ENCODE measurements at regions not wholly inside any gene's neighbourhood (a gene's known extent, or its start where the extent isn't known, plus 50 kb on each side); places are given as distances from the start of the nearest gene placed in this dataset.
A peak's percentile ranks its signal among the peaks of the same experiment; 100 is the strongest.
"Not testable (repeated sequence)": the region's sequence is repeated elsewhere in the genome, so short reads cannot be mapped to it uniquely, and the experiment has no call there.

DNA sequence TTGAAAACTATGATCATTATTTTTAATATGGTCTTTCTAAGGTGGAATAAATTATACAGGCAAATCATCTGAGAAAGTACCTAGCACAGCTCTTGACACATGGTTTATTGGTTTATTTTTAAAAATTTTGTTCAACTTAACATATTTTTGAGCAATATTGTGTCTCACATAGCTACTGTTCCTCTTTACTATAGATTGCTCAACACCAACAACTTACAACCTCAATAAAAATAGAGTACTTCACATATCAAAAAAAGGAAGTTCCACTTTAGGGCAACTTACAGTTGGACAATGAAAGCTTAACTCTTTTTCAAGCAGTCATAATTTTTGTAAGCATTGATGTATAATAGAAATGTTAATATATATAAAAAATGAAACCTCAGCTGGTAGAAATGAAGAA lies 440.9 kb upstream of the UBE2E3 start:
- Mint-ChIP-seq H3K4me1 (no peaks in the 10 kb centered on the region), H3K9me3 (peaks cover 0 to 3% of the 10 kb centered on the region in 2 donors), H3K36me3 (no peaks in the 10 kb centered on the region), H3K4me3 (no peak overlapping the region), H3K27ac (no peak overlapping the region), H3K27me3 (no peaks in the 10 kb centered on the region)
- DNase-seq (no peak), ATAC-seq (replicated peaks) (no peak)

DNA sequence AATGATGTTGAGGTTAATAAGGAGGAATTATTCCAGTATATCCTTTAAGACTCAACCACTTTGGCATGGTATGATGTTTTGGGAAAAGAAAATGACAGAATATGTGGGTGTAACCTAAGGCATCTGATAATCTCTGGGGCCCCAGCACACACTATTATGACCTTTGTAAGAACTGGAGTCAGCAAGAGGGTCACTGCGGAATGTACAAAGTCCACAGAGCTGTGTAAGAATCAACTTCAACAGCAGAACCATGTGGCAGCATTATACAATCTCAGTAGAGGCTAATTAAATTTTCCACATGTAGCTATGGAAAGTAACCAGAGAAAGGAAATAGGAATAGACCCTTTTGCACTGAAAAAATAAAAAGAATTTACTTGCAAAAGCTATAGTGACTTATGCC lies 445.1 kb upstream of the UBE2E3 start:
- Mint-ChIP-seq H3K36me3 (no peaks in the 10 kb centered on the region), H3K9me3 (no peaks in the 10 kb centered on the region), H3K4me3 (no peak overlapping the region), H3K4me1 (no peaks in the 10 kb centered on the region), H3K27ac (no peak overlapping the region), H3K27me3 (no peaks in the 10 kb centered on the region)
- ATAC-seq (replicated peaks) (no peak), DNase-seq (no peak)

DNA sequence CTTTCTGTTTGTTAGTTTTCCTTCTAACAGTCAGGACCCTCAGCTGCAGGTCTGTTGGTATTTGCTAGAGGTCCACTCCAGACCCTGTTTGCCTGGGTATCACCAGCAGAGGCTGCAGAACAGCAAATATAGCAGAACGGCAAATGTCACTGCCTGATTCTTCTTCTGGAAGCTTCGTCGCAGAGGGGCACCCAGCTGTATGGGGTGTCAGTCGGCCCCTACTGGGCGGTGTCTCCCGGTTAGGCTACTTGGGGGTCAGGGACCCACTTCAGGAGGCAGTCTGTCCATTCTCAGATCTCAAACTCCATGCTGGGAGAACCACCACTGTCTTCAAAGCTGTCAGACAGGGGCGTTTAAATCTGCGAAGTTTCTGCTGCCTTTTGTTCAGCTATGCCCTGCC lies 448.6 kb upstream of the UBE2E3 start:
- not testable (repeated sequence) for H3K36me3 Mint-ChIP-seq; H3K27ac Mint-ChIP-seq; DNase-seq; H3K9me3 Mint-ChIP-seq; H3K27me3 Mint-ChIP-seq; H3K4me1 Mint-ChIP-seq; ATAC-seq (replicated peaks); H3K4me3 Mint-ChIP-seq

DNA sequence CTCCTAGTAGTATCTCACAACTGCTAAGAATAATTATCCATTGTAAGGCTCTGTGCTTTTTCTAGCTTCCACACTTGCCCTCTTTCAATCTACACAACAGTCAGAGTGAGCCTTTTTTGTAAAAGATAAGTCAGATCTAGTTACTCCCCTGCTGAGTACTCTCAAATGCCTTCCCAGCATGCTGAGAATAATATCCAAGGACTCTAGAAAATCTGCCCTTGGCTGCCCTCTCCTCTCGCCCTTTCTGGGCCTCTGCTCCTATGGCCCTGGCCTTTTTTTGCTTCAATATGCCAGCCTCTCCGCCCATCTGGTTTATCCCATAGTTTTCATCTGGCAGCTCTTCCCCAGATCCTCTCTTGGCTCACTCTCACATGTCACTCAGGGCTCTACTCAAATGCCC lies 455.9 kb upstream of the UBE2E3 start:
- ATAC-seq (replicated peaks), result no peak
- H3K27me3 Mint-ChIP-seq, result no peaks in the 10 kb centered on the region

DNA sequence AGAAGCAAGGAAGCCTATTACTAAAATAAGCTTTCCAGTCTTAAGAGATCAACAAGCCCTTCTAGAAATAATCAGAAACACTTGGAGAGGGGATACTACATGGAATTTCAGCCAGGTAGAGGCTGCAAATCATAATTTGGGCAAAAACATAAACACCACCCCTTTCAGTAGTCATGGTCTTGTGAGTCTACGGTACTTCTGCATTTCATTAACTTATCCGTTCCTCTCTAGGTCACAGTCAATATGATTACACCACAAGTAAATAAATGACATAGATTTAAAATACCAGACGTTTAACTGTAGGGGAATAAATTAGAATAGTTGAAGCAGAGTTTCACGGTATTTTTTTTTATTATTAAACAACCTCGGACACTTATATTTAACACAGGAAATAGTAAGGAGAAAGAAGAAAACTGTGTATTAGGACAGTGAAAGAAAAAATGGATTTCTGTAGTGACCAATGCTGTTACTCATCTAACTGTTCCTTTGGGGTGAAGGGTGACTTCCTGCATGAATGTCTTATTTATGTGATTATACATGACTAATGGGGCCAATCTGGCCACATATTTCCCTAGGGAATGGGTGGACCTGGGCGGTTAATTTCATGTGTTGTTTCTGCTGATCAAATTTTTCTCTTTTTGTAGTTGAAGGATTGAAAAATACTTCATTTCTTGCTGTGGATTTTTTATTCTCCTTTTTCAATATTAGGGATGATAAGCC lies 456.6 kb upstream of the UBE2E3 start:
- DNase-seq (no peak), ATAC-seq (replicated peaks) (no peak)
- H3K27ac Mint-ChIP-seq, result no peak overlapping the region
- no peak overlapping the region for H3K4me3 Mint-ChIP-seq
- H3K36me3 Mint-ChIP-seq, result no peaks in the 10 kb centered on the region
- no peaks in the 10 kb centered on the region for H3K4me1 Mint-ChIP-seq
- H3K9me3 Mint-ChIP-seq, result no peaks in the 10 kb centered on the region
- H3K27me3 Mint-ChIP-seq, result no peaks in the 10 kb centered on the region

More for the DNA sequence above, 455.9 kb upstream of the UBE2E3 start:
- DNase-seq, result no peak
- no peak overlapping the region for H3K4me3 Mint-ChIP-seq
- peaks cover 0 to under 1% of the 10 kb centered on the region in 2 donors for H3K9me3 Mint-ChIP-seq
- H3K36me3 Mint-ChIP-seq, result no peaks in the 10 kb centered on the region
- no peak overlapping the region for H3K27ac Mint-ChIP-seq
- H3K4me1 Mint-ChIP-seq, result no peaks in the 10 kb centered on the region

- ATAC-seq (replicated peaks) (no peak), DNase-seq (no peak)
- Mint-ChIP-seq H3K36me3 (no peaks in the 10 kb centered on the region), H3K4me1 (peaks cover 0 to 3% of the 10 kb centered on the region in 2 donors), H3K9me3 (no peaks in the 10 kb centered on the region), H3K4me3 (no peak overlapping the region), H3K27ac (no peak overlapping the region), H3K27me3 (no peaks in the 10 kb centered on the region)
Observed at GRCh38 chr2:180520921-180521581, 459.4 kb upstream of the UBE2E3 start.

DNA sequence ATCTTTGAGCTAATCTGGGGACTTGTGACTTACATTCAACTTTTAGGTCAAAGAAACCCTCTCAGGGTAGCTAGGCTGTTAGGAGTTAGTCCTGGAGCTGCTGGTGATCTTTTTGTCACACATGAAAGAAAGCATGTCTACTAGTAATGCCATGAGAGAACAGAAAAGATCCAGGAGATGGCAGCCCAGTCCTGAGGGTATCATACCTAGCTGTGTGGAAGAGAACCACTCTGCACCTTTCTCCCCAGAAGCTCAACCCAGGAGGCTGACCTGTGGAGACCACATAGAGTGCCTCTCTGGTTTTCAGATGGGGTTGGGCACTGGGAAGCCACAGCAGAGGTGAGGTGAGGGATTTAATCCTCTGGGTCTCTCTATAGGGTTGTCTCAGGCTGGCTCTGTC lies 460.2 kb upstream of the UBE2E3 start:
- Mint-ChIP-seq H3K4me1 (peaks cover 0 to 3% of the 10 kb centered on the region in 2 donors), H3K27me3 (no peaks in the 10 kb centered on the region), H3K9me3 (no peaks in the 10 kb centered on the region), H3K36me3 (no peaks in the 10 kb centered on the region), H3K27ac (no peak overlapping the region), H3K4me3 (no peak overlapping the region)
- DNase-seq, result no peak
- ATAC-seq (replicated peaks), result peak; percentile 36 to 42

- ATAC-seq (replicated peaks), result no peak
- H3K27ac Mint-ChIP-seq, result no peak overlapping the region
- H3K4me3 Mint-ChIP-seq, result no peak overlapping the region
- H3K36me3 Mint-ChIP-seq, result no peaks in the 10 kb centered on the region
- H3K27me3 Mint-ChIP-seq, result no peaks in the 10 kb centered on the region
- no peaks in the 10 kb centered on the region for H3K9me3 Mint-ChIP-seq
- DNase-seq, result no peak
- peaks cover 0 to 3% of the 10 kb centered on the region in 2 donors for H3K4me1 Mint-ChIP-seq
Observed at GRCh38 chr2:180519276-180519675, 461.1 kb upstream of the UBE2E3 start.

DNA sequence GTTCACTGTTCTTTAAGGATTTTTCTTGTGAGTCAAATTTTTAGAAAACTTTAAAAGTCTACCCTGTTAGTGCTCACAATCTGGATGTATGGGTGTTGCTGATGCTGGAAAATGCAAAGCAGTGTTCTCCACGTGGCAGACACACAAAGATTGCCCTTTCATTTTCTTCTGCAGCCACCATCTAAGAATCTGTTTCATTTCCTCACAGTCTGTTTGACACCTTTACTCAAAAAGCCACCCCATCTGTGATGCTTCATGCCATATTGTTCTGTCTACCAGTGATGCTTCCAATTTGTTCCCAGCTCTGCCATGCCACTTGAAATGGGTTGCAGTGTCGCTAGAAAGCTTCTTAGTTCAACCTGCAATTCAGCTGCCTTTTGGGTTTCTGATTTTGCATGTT lies 464.2 kb upstream of the UBE2E3 start:
- Mint-ChIP-seq H3K4me1 (peaks cover 0 to 3% of the 10 kb centered on the region in 2 donors), H3K36me3 (no peaks in the 10 kb centered on the region), H3K27me3 (no peaks in the 10 kb centered on the region), H3K27ac (no peak overlapping the region), H3K4me3 (no peak overlapping the region), H3K9me3 (no peaks in the 10 kb centered on the region)
- ATAC-seq (replicated peaks), result no peak
- DNase-seq, result no peak

GRCh38 chr2:180513389-180513788 lies 467.0 kb upstream of the UBE2E3 start:
- no peaks in the 10 kb centered on the region for H3K27me3 Mint-ChIP-seq
- H3K4me3 Mint-ChIP-seq, result no peak overlapping the region
- no peaks in the 10 kb centered on the region for H3K36me3 Mint-ChIP-seq
- H3K27ac Mint-ChIP-seq, result no peak overlapping the region
- no peak for ATAC-seq (replicated peaks)
- H3K9me3 Mint-ChIP-seq, result no peaks in the 10 kb centered on the region
- peaks cover 0 to 3% of the 10 kb centered on the region in 2 donors for H3K4me1 Mint-ChIP-seq
- no peak for DNase-seq

- no peaks in the 10 kb centered on the region for H3K9me3 Mint-ChIP-seq
- ATAC-seq (replicated peaks) (no peak), DNase-seq (no peak)
- no peaks in the 10 kb centered on the region for H3K4me1 Mint-ChIP-seq
- H3K27ac Mint-ChIP-seq, result no peak overlapping the region
- no peak overlapping the region for H3K4me3 Mint-ChIP-seq
- no peaks in the 10 kb centered on the region for H3K27me3 Mint-ChIP-seq
- H3K36me3 Mint-ChIP-seq, result no peaks in the 10 kb centered on the region
Observed at GRCh38 chr2:180508458-180508857, 471.9 kb upstream of the UBE2E3 start.

GRCh38 chr2:180507028-180507427 lies 473.4 kb upstream of the UBE2E3 start:
- no peak overlapping the region for H3K27ac Mint-ChIP-seq
- H3K4me1 Mint-ChIP-seq, result no peaks in the 10 kb centered on the region
- H3K36me3 Mint-ChIP-seq, result no peaks in the 10 kb centered on the region
- DNase-seq (no peak), ATAC-seq (replicated peaks) (no peak)
- H3K27me3 Mint-ChIP-seq, result no peaks in the 10 kb centered on the region
- no peaks in the 10 kb centered on the region for H3K9me3 Mint-ChIP-seq
- H3K4me3 Mint-ChIP-seq, result no peak overlapping the region

GRCh38 chr2:180505203-180505602 lies 475.2 kb upstream of the UBE2E3 start:
- no peak overlapping the region for H3K27ac Mint-ChIP-seq
- no peaks in the 10 kb centered on the region for H3K27me3 Mint-ChIP-seq
- no peaks in the 10 kb centered on the region for H3K9me3 Mint-ChIP-seq
- ATAC-seq (replicated peaks) (no peak), DNase-seq (no peak)
- no peak overlapping the region for H3K4me3 Mint-ChIP-seq
- no peaks in the 10 kb centered on the region for H3K36me3 Mint-ChIP-seq
- no peaks in the 10 kb centered on the region for H3K4me1 Mint-ChIP-seq

DNA sequence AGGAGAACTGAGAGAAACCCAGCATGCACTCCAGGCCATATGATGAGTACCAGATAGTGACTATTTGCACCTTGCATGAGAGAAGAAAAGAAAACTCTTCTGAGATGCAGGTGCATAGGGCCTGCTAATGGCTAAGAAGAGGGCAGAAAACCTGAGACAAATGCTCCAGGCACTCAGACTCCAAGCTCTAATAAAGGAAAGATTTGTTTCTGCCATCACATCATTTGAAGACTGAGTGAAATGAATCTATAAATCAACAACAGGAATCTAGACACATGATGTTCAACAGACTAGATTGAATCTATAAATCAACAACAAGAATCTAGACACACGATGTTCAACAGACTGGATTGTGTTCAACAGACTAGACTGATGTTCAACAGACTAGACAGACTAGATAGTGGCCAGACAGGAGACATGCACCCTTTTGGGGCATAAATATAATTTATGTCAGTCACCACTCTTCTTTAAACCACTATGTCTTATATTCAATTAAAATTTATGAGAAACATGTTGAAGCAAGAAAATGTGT lies 482.7 kb upstream of the UBE2E3 start:
- DNase-seq (no peak), ATAC-seq (replicated peaks) (no peak)
- H3K4me1 Mint-ChIP-seq, result no peaks in the 10 kb centered on the region
- H3K4me3 Mint-ChIP-seq, result no peak overlapping the region
- H3K36me3 Mint-ChIP-seq, result no peaks in the 10 kb centered on the region
- H3K27ac Mint-ChIP-seq, result no peak overlapping the region
- no peaks in the 10 kb centered on the region for H3K27me3 Mint-ChIP-seq
- H3K9me3 Mint-ChIP-seq, result peaks cover 4 to 10% of the 10 kb centered on the region in 2 donors

GRCh38 chr2:180495606-180496005 lies 484.8 kb upstream of the UBE2E3 start:
- no peak for DNase-seq
- H3K36me3 Mint-ChIP-seq, result no peaks in the 10 kb centered on the region
- no peak overlapping the region for H3K27ac Mint-ChIP-seq
- ATAC-seq (replicated peaks), result no peak
- H3K27me3 Mint-ChIP-seq, result no peaks in the 10 kb centered on the region
- H3K9me3 Mint-ChIP-seq, result peaks cover 8 to 10% of the 10 kb centered on the region in 2 donors
- H3K4me3 Mint-ChIP-seq, result no peak overlapping the region
- H3K4me1 Mint-ChIP-seq, result no peaks in the 10 kb centered on the region

Data from stimulated activated naive B cell treated with anti-CD40 and anti-IgM and Interleukin-4, amounts not matched to agents 10 μg/mL and 1 μg/mL and 100 μg/mL, for 72 hours (primary cell).